ENCODE measurements at regions not wholly inside any gene's neighbourhood (a gene's known extent, or its start where the extent isn't known, plus 50 kb on each side); places are given as distances from the start of the nearest gene placed in this dataset.

DNA sequence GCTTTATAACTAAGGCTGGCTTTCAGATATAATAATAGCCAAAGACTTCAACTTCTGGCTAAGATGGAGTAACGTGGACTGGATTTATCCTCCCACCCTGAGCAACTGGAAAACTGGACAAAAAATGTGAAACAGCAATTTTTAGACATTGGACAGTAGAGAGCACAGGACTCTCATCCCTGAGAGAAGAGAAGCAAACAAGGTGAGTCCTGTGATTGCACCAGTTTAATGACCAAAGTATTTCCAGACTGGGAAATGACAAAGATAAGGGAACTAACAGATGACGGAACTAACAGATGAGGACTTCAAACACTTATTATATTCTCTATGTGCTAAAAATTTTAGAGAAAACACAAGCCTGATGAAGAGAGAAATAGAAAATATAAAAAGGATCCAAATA, 175.7 kb upstream of the SLC25A13 start:
- TF ChIP-seq, protein P1, sequence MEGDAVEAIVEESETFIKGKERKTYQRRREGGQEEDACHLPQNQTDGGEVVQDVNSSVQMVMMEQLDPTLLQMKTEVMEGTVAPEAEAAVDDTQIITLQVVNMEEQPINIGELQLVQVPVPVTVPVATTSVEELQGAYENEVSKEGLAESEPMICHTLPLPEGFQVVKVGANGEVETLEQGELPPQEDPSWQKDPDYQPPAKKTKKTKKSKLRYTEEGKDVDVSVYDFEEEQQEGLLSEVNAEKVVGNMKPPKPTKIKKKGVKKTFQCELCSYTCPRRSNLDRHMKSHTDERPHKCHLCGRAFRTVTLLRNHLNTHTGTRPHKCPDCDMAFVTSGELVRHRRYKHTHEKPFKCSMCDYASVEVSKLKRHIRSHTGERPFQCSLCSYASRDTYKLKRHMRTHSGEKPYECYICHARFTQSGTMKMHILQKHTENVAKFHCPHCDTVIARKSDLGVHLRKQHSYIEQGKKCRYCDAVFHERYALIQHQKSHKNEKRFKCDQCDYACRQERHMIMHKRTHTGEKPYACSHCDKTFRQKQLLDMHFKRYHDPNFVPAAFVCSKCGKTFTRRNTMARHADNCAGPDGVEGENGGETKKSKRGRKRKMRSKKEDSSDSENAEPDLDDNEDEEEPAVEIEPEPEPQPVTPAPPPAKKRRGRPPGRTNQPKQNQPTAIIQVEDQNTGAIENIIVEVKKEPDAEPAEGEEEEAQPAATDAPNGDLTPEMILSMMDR (IDR thresholded peaks at IDR 0.05), result no peak
- no peak for TF ChIP-seq POLR2A (IDR thresholded peaks at IDR 0.05; ENCODE audit: low read length)
- TF ChIP-seq, protein P2, sequence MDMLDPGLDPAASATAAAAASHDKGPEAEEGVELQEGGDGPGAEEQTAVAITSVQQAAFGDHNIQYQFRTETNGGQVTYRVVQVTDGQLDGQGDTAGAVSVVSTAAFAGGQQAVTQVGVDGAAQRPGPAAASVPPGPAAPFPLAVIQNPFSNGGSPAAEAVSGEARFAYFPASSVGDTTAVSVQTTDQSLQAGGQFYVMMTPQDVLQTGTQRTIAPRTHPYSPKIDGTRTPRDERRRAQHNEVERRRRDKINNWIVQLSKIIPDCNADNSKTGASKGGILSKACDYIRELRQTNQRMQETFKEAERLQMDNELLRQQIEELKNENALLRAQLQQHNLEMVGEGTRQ (IDR thresholded peaks at IDR 0.05), result no peak
- no peak for TF ChIP-seq RAD21 (conservative IDR thresholded peaks at IDR 0.05 in 1 of 2, IDR thresholded peaks at IDR 0.05 in 1 of 2)
- no peak for TF ChIP-seq ZC3H11A (IDR thresholded peaks at IDR 0.05)
- TF ChIP-seq, protein P3, sequence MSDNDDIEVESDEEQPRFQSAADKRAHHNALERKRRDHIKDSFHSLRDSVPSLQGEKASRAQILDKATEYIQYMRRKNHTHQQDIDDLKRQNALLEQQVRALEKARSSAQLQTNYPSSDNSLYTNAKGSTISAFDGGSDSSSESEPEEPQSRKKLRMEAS (IDR thresholded peaks at IDR 0.05), result no peak
- TF ChIP-seq CHD2 (IDR thresholded peaks at IDR 0.05; ENCODE audit: low read length, partially characterized antibody), result no peak
- TF ChIP-seq TP53 (CRISPR knock-in tag; IDR thresholded peaks at IDR 0.05), result no peak
- no peak for TF ChIP-seq NR3C1 (IDR thresholded peaks at IDR 0.05)
- TF ChIP-seq JUN (IDR thresholded peaks at IDR 0.05), result no peak
- no peak for TF ChIP-seq RARB (CRISPR knock-in tag; IDR thresholded peaks at IDR 0.05)
- TF ChIP-seq, protein P4, sequence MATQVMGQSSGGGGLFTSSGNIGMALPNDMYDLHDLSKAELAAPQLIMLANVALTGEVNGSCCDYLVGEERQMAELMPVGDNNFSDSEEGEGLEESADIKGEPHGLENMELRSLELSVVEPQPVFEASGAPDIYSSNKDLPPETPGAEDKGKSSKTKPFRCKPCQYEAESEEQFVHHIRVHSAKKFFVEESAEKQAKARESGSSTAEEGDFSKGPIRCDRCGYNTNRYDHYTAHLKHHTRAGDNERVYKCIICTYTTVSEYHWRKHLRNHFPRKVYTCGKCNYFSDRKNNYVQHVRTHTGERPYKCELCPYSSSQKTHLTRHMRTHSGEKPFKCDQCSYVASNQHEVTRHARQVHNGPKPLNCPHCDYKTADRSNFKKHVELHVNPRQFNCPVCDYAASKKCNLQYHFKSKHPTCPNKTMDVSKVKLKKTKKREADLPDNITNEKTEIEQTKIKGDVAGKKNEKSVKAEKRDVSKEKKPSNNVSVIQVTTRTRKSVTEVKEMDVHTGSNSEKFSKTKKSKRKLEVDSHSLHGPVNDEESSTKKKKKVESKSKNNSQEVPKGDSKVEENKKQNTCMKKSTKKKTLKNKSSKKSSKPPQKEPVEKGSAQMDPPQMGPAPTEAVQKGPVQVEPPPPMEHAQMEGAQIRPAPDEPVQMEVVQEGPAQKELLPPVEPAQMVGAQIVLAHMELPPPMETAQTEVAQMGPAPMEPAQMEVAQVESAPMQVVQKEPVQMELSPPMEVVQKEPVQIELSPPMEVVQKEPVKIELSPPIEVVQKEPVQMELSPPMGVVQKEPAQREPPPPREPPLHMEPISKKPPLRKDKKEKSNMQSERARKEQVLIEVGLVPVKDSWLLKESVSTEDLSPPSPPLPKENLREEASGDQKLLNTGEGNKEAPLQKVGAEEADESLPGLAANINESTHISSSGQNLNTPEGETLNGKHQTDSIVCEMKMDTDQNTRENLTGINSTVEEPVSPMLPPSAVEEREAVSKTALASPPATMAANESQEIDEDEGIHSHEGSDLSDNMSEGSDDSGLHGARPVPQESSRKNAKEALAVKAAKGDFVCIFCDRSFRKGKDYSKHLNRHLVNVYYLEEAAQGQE (IDR thresholded peaks at IDR 0.05), result no peak
- no peak for TF ChIP-seq EP300 (IDR thresholded peaks at IDR 0.05)

Data from A549 (cell line).